ENCODE measurements at regions not wholly inside any gene's neighbourhood (a gene's known extent, or its start where the extent isn't known, plus 50 kb on each side); places are given as distances from the start of the nearest gene placed in this dataset.

GRCh38 chr6:114430534-114431124 lies 87.8 kb upstream of the HS3ST5 start:
- TF ChIP-seq CTCF (IDR thresholded peaks at IDR 0.05; ENCODE audit: low read depth, low read length) = no peak
- no peak overlapping the region for H3K4me3 ChIP-seq (ENCODE audit: low read depth, low read length)
- in situ Hi-C loops (cut with HindIII; ENCODE audit: low sequenced_read_pairs) = no loop called here
- no peak for DNase-seq (ENCODE audit: low read depth, low spot score)

GRCh38 chr6:114428341-114428740 lies 85.5 kb upstream of the HS3ST5 start:
- in situ Hi-C loops (cut with HindIII; ENCODE audit: low sequenced_read_pairs) = no loop called here
- TF ChIP-seq CTCF (IDR thresholded peaks at IDR 0.05; ENCODE audit: low read depth, low read length) = no peak
- no peak overlapping the region for H3K4me3 ChIP-seq (ENCODE audit: low read depth, low read length)
- DNase-seq (ENCODE audit: low read depth, low spot score) = no peak

- H3K4me3 ChIP-seq (ENCODE audit: low read depth, low read length) = no peak overlapping the region
- in situ Hi-C loops (cut with HindIII; ENCODE audit: low sequenced_read_pairs) = no loop called here
- no peak for TF ChIP-seq CTCF (IDR thresholded peaks at IDR 0.05; ENCODE audit: low read depth, low read length)
- DNase-seq (ENCODE audit: low read depth, low spot score) = no peak
Observed at GRCh38 chr6:114421199-114421598, 78.4 kb upstream of the HS3ST5 start.

- peak; percentile 47 for DNase-seq (ENCODE audit: low read depth, low spot score)
- TF ChIP-seq CTCF (IDR thresholded peaks at IDR 0.05; ENCODE audit: low read depth, low read length) = no peak
- no peak overlapping the region for H3K4me3 ChIP-seq (ENCODE audit: low read depth, low read length)
- in situ Hi-C loops (cut with HindIII; ENCODE audit: low sequenced_read_pairs) = no loop called here
Observed at GRCh38 chr6:114419175-114419574, 76.4 kb upstream of the HS3ST5 start.

- no peak overlapping the region for H3K4me3 ChIP-seq (ENCODE audit: low read depth, low read length)
- in situ Hi-C loops (cut with HindIII; ENCODE audit: low sequenced_read_pairs) = no loop called here
- no peak for TF ChIP-seq CTCF (IDR thresholded peaks at IDR 0.05; ENCODE audit: low read depth, low read length)
- no peak for DNase-seq (ENCODE audit: low read depth, low spot score)
Observed at GRCh38 chr6:114418304-114418972, 75.6 kb upstream of the HS3ST5 start.

- in situ Hi-C loops (cut with HindIII; ENCODE audit: low sequenced_read_pairs) = no loop called here
- no peak for TF ChIP-seq CTCF (IDR thresholded peaks at IDR 0.05; ENCODE audit: low read depth, low read length)
- DNase-seq (ENCODE audit: low read depth, low spot score) = no peak
- H3K4me3 ChIP-seq (ENCODE audit: low read depth, low read length) = no peak overlapping the region
Observed at GRCh38 chr6:114407426-114408035, 64.7 kb upstream of the HS3ST5 start.

Measured in astrocyte of the spinal cord (primary cell).